ENCODE measurements at regions not wholly inside any gene's neighbourhood (a gene's known extent, or its start where the extent isn't known, plus 50 kb on each side); places are given as distances from the start of the nearest gene placed in this dataset.
A peak's percentile ranks its signal among the peaks of the same experiment; 100 is the strongest.

DNA sequence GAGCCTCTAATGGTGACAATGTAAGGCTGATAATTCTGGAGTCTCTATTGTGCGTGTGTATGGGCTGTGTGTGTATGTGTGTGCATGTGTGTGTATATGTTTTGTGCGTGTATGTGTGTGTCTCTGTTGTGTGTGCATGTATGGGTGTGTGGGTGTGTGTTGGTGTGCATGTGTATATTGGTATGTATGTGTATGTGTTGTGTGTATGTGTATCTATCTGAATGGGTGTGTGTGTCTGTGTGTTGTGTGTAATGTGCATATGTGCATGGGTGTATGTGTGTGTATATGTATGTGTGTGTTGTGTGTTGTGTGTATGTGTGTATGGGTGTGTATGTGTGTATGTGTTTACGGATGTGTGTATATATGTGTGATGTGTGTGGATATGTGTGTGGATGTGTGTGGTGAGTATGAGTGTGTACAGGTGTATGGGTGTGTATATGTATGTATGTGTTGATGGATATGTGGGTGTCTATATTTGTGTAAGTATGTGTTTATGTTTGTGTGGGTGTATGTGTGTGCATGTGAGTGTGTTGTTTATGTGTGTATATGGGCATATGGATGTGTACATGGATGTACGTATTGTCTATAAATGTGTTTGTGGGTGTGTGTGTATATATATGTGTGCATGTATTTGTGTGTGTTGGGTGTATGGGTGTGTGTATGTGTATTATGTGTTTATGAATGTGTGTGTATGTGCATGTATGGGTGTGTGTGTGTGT lies 366.7 kb downstream of the UQCRFS1 start:
- TF ChIP-seq, protein P1, sequence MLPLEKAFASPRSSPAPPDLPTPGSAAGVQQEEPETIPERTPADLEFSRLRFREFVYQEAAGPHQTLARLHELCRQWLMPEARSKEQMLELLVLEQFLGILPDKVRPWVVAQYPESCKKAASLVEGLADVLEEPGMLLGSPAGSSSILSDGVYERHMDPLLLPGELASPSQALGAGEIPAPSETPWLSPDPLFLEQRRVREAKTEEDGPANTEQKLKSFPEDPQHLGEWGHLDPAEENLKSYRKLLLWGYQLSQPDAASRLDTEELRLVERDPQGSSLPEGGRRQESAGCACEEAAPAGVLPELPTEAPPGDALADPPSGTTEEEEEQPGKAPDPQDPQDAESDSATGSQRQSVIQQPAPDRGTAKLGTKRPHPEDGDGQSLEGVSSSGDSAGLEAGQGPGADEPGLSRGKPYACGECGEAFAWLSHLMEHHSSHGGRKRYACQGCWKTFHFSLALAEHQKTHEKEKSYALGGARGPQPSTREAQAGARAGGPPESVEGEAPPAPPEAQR (tag by site-specific recombination; IDR thresholded peaks at IDR 0.05), result no peak
- peak; percentile 56; the same call in 1 of the 2 replicates for TF ChIP-seq ZNF473 (tag by site-specific recombination; IDR thresholded peaks at IDR 0.05)
- TF ChIP-seq, protein P2, sequence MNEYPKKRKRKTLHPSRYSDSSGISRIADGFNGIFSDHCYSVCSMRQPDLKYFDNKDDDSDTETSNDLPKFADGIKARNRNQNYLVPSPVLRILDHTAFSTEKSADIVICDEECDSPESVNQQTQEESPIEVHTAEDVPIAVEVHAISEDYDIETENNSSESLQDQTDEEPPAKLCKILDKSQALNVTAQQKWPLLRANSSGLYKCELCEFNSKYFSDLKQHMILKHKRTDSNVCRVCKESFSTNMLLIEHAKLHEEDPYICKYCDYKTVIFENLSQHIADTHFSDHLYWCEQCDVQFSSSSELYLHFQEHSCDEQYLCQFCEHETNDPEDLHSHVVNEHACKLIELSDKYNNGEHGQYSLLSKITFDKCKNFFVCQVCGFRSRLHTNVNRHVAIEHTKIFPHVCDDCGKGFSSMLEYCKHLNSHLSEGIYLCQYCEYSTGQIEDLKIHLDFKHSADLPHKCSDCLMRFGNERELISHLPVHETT (tag by site-specific recombination; IDR thresholded peaks at IDR 0.05), result no peak
- TF ChIP-seq, protein P3, sequence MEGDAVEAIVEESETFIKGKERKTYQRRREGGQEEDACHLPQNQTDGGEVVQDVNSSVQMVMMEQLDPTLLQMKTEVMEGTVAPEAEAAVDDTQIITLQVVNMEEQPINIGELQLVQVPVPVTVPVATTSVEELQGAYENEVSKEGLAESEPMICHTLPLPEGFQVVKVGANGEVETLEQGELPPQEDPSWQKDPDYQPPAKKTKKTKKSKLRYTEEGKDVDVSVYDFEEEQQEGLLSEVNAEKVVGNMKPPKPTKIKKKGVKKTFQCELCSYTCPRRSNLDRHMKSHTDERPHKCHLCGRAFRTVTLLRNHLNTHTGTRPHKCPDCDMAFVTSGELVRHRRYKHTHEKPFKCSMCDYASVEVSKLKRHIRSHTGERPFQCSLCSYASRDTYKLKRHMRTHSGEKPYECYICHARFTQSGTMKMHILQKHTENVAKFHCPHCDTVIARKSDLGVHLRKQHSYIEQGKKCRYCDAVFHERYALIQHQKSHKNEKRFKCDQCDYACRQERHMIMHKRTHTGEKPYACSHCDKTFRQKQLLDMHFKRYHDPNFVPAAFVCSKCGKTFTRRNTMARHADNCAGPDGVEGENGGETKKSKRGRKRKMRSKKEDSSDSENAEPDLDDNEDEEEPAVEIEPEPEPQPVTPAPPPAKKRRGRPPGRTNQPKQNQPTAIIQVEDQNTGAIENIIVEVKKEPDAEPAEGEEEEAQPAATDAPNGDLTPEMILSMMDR (tag by site-specific recombination; IDR thresholded peaks at IDR 0.05), result no peak
- no peak for TF ChIP-seq ZNF558 (tag by site-specific recombination; IDR thresholded peaks at IDR 0.05)
- no peak for TF ChIP-seq ZFP37 (tag by site-specific recombination; IDR thresholded peaks at IDR 0.05)
- TF ChIP-seq, protein P4, sequence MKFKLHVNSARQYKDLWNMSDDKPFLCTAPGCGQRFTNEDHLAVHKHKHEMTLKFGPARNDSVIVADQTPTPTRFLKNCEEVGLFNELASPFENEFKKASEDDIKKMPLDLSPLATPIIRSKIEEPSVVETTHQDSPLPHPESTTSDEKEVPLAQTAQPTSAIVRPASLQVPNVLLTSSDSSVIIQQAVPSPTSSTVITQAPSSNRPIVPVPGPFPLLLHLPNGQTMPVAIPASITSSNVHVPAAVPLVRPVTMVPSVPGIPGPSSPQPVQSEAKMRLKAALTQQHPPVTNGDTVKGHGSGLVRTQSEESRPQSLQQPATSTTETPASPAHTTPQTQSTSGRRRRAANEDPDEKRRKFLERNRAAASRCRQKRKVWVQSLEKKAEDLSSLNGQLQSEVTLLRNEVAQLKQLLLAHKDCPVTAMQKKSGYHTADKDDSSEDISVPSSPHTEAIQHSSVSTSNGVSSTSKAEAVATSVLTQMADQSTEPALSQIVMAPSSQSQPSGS (tag by site-specific recombination; IDR thresholded peaks at IDR 0.05; ENCODE audit: low read depth), result no peak
- no peak for TF ChIP-seq ZNF549 (tag by site-specific recombination; IDR thresholded peaks at IDR 0.05)
- TF ChIP-seq SCRT1 (tag by site-specific recombination; IDR thresholded peaks at IDR 0.05; ENCODE audit: borderline replicate concordance), result no peak
- TF ChIP-seq ZNF747 (tag by site-specific recombination; IDR thresholded peaks at IDR 0.05), result no peak
- TF ChIP-seq ZNF274 (IDR thresholded peaks at IDR 0.05; ENCODE audit: low read length), result no peak
- peak; percentile 77; the same call in 1 of the 2 replicates for TF ChIP-seq ZNF274 (tag by site-specific recombination; IDR thresholded peaks at IDR 0.05; ENCODE audit: borderline replicate concordance)
- no peak for TF ChIP-seq TRIM28 (IDR thresholded peaks at IDR 0.05; ENCODE audit: borderline replicate concordance, low read length)
